Activated CD8-positive, alpha-beta memory T cell treated with anti-CD3 and anti-CD28 coated beads, Interleukin-2, amount 50 U/mL, for 1 hour (primary cell): ENCODE measurements at regions not wholly inside any gene's neighbourhood (a gene's known extent, or its start where the extent isn't known, plus 50 kb on each side); places are given as distances from the start of the nearest gene placed in this dataset.

ENCODE experiments used
- DNase-seq: peaks from one replicate; pipeline ENCODE4 v3.0.0-alpha.2; 2020; ENCODE audit errors: extremely low read depth

DNA sequence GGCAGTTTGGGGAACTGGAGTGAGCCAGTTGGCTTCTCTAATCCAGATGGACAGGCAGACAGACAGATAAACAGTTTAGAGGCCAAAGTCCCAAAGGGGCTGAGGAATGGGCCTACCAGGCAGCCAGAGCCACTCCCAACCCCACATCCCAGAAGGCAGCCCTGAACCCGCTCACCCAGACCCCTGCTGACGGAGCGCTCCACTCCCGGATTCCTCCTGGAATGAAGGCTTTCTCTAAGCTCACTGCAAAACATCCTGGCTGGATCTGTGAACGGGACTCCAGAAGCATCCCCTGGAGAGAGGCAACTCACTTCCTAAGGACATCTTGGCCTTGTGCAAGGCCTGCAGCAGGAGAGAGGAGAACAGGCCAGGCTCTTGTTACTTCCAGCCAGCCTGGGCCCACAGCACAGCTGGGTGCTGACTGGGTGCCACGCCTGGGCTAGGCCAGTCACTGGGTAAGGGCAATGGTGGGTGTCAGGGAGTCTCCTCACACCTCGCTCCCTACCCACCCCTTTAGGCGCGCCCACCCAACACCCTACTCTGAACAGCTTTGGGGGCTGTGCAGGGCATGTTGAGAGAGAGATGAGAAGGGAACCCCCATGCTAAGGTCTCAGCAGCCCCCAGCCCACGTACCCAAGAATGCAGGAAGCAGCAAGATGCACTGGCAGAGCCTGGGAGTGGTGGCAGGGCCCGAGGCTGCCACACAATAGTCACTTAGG, 168.6 kb upstream of the ZMIZ1 start:
- DNase-seq, result no peak

DNA sequence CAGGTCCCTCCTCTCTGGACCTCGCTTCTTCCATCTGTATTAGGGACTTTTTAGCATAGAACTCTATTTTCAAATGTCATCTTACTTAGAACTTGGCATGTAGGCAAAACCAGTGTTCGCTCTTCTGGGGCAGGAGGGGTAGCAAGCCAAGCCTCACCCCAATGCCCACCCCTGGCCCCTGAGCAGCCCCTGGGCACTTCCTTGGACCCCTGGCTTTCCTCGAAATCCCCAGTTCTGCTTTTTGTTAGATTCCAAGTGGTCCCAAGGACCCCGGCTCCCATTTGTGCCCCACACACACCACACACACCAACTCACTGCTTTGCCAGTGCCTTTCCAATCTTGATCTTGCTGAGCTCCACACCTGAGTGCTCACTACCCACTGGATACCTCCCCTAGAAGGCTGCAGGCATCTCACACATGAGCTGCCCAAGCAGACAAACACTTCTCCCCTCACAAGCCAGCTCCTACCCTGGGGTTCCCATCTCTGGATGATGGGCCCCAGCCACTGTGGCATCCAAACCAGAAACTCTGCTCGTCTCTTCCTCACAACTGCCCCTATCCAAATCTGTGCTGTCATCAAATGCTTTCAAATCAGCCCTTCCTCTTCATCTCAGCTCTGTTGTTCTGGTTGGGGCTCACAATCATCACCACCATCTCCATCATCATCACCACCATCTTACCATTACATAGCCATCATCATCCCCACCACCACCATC, 167.9 kb upstream of the ZMIZ1 start:
- DNase-seq, result no peak

DNA sequence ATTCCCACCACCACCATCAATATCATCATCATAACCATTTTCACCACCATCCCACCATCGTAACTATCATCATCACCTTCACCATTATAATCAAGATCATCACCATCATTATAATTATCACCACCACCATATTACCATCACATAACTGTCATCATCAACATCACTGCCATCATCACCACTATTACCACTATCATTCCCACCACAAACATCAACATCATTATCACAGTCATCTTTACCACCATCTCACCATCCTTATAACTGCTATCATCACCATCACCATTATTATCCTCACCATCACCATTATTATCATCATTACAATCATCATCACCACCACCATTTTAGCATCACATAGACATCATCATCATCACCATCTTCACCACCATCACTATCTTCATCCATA, 167.1 kb upstream of the ZMIZ1 start:
- no peak for DNase-seq

DNA sequence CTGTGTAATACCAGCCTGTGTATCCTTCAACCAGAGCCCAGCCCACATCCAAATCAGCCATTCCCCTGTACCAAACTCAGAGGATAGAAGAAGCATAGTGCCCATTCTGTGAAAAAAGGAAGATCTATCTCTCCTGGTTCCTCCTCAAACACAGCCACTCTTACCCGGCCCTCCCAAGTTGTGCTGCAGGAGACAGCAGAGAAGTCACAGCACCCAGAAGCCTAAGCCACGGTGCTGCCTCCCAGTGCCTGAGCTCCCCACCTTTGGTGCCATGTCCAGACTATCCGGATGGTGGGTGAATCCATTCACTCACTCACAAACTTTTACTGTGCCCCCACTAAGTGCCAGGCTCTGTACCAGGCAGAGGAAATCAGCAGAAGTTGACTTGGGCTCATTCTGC, 166.0 kb upstream of the ZMIZ1 start:
- DNase-seq, result no peak

DNA sequence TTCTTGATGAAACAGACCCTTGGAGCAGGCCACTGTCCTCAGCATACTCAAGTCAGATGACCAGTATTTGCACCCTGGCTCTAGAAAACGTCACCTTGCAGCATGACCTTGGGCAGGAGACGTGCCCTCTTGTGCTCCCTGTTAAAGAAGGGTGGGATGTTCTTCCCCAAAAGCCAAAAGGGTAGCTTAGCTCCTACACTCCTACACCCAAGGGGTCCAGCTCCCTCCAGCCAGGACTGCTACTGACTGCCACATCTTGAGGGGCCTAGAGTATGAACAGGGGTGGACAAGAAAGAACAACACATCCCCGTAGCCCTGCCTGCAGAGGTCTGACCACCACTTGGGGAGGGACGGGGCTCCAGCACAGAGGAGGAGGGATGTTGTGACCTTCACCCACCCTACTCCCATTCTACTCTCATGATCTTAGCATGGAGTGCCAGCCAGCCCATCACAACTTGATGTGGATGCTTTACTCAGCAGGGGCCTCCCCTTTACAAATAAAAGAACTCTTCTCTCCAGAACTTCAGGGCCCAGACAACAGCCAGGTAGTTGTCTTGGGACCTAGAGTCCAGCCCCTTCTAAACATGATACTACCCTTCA, 165.3 kb upstream of the ZMIZ1 start:
- no peak for DNase-seq

DNA sequence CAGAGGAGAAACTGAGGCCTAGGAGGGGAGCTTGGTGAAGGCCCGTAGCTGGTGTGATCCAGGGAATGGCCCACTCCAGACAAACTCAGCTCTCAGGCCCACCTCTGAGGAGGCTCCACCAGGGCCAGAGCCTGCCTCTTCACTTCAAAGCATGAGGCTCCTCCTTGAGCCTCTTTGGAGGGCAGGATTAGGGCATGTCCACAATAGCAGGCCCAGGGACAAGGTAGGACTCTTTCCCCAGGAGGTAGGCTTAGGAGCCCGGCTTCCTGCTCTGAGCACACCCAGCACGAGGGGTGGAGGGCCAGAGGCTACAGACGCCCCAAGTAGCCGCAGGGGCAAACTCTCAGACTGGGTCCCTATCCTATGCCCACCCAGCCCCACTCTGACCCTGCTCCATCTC, 164.6 kb upstream of the ZMIZ1 start:
- DNase-seq, result no peak

DNA sequence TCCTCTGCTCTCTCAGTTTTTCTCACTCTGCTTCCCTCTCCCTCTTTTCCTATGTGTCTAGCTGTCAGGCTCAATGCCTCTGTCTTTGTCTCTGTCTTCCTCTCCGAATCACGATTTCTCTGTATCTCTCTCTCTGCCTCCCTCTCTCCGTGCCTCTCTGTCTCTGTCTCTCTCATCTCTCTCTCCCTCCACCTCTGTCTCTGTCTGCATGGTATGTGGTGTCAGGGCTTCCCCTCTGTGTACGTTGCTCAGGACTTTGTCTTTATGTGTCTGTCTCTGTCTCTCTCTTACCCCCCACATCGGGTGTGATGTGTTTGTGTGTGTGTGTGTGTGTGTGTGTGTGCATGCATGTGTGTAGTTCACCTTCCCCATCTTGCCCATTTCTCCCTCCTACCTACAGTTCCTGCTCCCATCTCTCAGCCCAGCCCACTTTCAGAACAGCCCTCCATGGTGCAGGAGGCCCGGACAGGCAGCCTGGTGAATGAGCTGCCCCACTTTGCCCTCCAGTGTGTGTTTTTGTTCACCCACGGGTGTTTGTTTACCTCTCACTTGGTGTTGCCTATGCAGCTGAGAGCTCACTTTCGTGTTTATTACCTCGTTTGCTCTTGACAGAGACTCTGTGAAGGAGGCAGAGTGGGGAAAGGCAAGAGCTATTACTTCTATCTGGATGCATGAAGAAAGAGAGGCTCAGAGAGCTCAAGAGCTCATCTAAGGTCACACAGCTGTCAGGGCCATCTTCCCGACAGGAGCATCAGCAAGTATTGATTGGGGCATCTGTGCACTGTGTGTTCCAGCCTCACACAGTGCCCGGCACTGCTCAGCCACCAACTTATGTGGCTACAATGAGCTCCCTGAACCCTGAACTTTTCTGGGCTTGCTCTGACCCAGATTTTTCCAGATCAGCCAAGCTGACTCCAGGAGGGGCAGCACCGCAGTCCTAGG, 163.5 kb upstream of the ZMIZ1 start:
- no peak for DNase-seq

DNA sequence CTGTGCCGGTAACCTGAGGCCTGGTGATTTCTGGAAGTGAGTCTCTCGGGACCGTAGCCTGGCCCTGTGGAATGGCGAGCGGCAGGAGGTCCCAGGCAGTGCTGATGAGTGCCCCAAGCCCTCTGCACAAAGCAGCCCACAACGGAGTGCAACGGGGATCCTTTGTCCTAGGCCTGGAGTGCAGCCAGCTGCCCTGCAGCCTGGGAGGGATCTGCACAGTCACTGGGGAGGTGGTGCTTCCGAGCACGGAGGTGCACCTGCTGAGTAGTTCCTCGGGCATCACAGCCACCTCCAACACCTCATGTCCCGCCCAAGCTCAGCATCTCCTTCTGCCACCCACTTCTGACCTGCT, 162.8 kb upstream of the ZMIZ1 start:
- DNase-seq, result no peak

DNA sequence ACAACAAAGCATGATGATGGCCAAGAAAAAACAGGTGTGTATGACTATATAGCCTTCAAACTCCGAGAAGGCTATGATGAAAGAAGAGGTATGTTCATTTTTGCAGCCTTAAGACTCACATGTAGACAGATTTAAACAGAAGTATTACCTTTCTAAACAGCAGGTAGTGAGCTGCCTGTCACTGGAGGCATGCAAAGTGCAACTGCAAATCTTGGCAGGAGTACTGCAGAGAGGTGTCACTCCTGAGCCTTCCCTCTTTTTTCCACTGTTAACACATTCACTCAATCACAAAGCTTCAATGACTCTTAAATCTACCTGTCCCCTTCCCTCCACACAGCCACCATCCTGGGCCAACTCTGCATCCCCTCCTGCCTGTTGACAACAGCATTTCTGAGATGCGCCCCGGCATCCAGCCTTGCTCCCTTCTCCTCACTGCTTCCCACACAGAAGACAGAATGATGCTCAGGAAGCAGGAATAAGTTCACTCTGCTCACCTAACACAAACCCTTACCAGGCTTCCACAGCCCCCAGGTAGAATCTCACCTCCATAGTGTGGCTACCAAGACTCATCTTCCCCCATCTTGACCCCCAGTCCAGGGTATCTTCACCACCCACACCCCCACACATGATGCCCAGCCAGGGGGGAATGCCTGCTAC, 161.9 kb upstream of the ZMIZ1 start:
- DNase-seq, result no peak

DNA sequence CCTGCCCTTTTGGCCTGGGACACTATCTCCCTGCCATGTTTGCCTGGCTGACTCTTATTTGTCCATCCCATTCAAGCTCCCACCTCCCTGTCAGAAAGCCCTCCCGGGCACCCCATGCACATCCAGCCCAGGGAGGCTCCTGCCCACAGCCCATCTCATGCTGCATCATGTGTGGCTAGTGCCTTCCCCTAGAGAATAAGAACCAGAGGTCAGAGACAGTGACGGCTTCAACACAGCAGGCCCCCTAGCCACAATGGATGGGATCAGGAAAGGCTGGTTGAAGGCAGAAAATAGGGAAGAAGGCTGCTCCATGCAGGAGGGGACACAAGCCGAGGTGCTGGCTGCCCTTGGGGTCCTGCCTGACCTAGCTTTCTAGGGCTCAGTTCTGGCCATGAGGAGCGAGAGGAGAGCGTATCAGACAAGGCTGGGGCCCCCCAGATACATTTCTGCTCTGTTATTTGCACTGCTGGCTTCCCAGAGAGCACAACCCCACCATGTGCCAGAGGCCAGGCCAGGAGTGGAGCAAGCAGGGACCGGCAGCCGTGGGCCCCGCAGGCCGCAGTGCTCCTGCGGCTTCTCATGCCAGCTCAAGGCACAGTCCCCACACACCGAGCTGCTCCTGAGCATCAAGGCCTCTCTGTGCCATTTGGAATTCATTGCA, 161.1 kb upstream of the ZMIZ1 start:
- no peak for DNase-seq

DNA sequence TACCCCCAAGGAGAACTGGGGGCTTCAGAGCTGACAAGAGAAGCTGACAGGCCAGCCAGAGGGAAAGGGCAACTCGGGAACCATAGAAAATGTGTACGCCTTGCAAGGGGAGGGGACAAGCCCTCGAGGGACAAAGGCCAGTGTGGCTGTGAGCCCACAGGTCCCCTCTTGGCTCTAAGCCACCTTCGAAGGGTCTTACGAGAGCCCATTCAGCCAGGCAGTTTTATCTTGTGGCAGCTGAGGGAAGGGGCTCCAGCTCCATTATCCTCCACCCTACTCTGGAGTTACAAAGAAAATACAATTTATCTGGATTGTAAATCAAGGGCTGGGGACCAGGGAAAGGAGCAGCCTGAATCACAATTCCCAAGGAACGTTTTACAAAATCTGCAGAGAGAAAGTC, 159.5 kb upstream of the ZMIZ1 start:
- no peak for DNase-seq

DNA sequence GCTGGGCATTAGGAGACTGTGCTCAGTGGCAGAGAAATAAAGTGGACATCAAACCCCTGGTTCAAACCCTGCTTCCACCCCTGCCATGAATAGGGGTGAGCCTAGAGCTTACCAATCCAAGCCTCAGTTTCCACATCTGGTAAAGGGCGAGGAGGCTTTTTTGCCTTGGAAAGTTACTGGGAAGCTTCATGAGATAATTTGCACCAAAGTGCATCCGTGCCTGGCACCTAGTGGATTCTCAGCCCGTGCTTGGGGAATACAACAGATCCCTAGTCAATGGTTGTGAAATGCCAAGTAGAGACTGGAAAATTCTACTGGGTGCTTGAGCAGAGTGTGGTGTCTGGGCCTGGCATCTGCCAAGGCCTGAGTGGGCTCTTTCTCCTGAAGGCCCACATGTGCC, 158.7 kb upstream of the ZMIZ1 start:
- no peak for DNase-seq

DNA sequence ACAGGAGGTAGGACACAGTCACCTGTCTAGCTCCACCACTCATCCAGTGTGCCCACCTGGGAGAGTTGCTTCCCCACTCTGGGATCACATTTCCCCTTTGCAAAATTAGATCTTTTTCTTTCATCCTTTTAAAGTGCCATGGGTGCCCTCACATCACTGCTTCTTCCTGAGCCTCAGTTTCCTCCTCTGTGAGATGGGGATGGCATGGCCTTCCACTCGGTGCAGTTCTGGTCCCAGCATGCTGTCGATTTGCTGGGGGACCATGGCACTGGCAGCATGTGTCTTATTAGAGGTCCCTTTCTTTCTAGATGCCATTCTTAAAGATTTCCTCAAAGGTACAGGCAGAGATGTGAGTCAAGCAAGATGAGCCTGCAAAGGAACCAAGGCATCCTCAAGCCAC, 158.3 kb upstream of the ZMIZ1 start:
- no peak for DNase-seq

DNA sequence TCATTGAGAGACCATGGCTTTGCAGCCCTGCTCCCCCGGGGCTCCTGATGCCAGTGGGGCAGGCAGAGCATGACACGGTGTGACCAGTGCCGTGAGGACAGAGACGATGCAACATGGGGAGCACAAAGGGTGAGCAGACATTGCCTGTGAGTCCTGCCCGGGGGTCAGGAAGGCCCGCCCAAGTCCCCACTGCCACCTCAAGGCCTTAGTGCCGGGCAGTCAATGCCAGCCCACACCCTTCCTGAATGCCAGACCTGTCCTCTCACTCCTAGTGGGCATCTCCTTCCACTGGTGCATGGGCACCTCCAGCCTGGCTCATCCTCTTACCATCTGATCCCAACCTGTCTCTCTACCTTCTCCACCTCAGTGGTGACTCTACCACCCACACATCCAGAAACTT, 157.9 kb upstream of the ZMIZ1 start:
- DNase-seq, result no peak

DNA sequence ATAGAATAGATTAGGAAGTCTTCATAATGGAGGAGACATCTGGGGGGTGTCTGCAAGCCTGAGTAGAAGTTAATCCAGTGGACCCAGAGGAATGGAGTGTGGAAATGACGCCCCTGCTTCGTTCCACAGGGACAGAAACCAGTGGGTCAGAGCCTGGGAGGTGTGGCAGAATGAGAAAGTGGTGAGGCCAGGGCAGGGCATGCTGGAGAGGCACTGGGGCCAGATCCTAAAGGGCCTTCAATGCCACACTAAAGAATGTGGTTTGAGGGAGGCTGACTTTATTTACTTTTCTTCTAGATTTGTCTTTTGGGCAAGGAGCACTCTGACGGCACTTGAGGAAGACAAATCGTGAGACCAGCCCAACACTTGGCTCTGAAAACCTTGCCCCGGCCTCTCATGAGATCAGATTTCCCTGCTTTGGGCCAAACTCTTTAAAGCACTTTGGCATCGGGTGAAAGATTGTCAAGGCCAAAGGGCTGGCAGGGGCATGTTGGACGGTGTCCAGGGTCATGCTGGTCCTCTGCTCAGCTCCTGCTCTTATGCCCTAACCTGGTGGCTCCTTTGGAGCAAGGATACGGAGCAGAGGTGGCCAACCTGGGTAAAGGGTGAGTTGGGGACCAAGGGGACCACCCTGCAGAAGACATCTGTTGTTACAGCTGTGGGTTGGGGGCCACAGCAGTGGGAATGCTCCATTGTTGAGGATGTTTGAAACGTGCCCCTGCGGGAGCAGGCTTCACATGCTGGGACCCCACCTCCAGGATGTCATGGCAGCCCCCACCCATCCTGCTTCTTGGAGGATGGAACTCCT, 157.0 kb upstream of the ZMIZ1 start:
- DNase-seq, result no peak

DNA sequence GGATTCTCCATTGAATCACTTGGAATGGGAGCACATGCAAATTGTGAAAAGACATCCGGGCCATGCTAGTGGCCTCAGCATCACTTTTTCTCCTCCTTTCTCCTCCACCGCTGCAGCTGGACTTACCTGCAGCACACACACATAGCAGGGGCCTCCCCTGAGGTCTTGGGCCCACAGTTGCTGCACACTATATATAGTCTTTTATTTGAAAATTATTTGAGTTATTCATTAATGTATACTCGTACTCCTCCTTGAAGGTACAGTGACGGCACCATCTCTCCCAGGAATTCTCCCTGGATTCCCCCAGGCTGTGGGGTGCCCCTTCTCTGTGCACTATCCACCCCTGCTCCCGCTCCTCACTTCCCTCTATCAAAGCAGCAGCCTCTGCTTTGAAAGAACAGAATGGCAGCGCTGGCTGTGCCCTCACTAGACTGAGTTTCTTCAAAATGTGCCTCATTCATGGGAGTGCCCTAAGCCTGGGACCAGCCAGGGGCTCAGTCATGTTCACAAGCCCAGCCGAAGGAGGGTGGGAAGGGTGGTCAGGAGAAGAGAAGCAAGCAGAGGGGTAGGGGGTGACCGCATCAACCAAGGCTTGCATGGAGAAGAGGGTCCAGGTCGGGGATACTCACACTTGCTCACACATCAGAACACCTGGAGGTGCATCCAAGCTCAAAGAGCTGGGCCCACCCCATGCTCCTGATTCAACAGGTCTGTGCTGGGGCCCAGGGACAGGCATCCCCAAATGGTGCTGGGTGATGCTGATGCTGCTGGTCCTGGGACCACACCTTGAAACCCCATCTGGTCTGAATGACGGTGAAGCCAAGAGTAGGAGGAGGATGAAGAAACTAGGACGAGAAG, 156.2 kb upstream of the ZMIZ1 start:
- DNase-seq, result no peak

DNA sequence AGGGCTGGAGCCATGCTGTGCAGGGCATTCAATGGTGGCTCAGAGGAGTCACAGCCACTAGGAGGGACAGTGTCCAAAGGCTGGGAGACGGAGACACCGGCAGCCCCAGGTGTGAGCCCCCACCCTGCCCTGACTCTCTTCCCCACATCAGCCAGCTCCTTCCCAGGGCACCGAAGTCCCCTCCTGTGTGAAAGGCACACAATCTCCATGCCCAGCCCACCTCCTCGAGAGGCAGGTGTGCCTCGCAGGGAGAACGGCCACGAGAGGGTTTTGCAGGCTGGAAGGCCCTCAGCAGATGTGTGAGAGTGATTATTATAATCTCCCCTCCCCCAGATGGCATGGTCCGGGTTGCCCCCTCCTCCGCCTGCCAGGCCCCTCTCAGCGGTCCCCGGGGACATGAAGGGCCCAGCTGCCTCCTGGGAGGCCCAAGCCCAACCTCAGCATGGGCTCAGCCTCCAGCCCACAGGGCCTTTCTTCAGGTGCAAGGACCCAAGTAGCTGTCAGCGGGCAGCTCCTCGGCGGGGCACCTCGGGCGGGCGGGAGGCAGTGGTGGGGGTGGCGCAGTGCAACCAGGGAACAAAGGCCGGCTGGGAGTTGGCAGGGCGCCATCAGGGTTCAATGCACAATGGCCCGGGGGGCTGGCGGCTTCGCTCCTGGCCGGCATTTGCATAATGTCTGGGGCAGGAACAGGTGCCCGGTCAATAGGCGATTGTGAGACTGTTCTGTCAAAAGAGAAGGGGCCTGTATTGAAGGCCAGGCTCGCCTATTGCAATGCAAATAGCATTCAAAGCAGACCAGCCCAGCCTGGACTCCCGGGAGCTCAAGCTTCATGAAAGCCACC, 155.3 kb upstream of the ZMIZ1 start:
- DNase-seq, result no peak

DNA sequence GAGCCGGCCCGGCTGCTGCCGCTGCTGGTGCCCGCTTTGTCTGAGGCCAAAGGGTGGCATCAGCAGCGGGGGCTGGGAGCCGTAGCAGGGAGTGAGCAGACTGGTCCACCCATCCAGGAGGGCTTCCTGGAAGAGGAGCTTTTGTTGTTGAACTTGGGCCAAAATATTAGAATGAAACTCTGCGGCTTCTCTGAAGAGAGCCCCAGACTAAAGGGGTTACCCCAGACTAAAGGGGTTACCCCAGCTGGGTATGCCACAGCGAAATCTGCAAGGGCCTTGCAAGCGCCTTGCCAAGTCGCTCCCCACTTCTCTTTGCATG, 154.7 kb upstream of the ZMIZ1 start:
- no peak for DNase-seq
